ENCODE measurements at regions not wholly inside any gene's neighbourhood (a gene's known extent, or its start where the extent isn't known, plus 50 kb on each side); places are given as distances from the start of the nearest gene placed in this dataset.

- no peak for DNase-seq (ENCODE audit: low spot score in 2 of 2)
- H3K27me3 ChIP-seq: no peaks in the 10 kb centered on the region
- 86 to 90% methylated on average over 13 of the region's 13 CpGs for WGBS, 2 donors
- H3K4me3 ChIP-seq: no peak overlapping the region
- no peaks in the 10 kb centered on the region for H3K4me1 ChIP-seq
- H3K27ac ChIP-seq: no peak overlapping the region
- H3K36me3 ChIP-seq: no peaks in the 10 kb centered on the region
- H3K9me3 ChIP-seq: no peaks in the 10 kb centered on the region
- TF ChIP-seq CTCF (IDR thresholded peaks at IDR 0.05) (no peak), POLR2A (IDR thresholded peaks at IDR 0.05) (no peak), EP300 (IDR thresholded peaks at IDR 0.05) (no peak)
Observed at GRCh38 chr6:163641706-163642105, 227.2 kb downstream of the QKI start.

GRCh38 chr6:163640641-163641040, 226.1 kb downstream of the QKI start:
- no peaks in the 10 kb centered on the region for H3K36me3 ChIP-seq
- no peak for TF ChIP-seq CTCF (IDR thresholded peaks at IDR 0.05)
- no peak for TF ChIP-seq POLR2A (IDR thresholded peaks at IDR 0.05)
- no peak for TF ChIP-seq EP300 (IDR thresholded peaks at IDR 0.05)
- no peak overlapping the region for H3K27ac ChIP-seq
- H3K4me3 ChIP-seq: no peak overlapping the region
- no peaks in the 10 kb centered on the region for H3K4me1 ChIP-seq
- no peak for DNase-seq (ENCODE audit: low spot score in 2 of 2)
- 94 to 96% methylated on average over 20 to 21 of the region's 21 CpGs for WGBS, 2 donors
- no peaks in the 10 kb centered on the region for H3K9me3 ChIP-seq
- H3K27me3 ChIP-seq: no peaks in the 10 kb centered on the region

GRCh38 chr6:163637524-163637923, 223.0 kb downstream of the QKI start:
- DNase-seq (ENCODE audit: low spot score in 2 of 2): no peak
- H3K4me3 ChIP-seq: no peak overlapping the region
- no peaks in the 10 kb centered on the region for H3K27me3 ChIP-seq
- no peaks in the 10 kb centered on the region for H3K9me3 ChIP-seq
- WGBS, 2 donors: 63 to 72% methylated on average over 3 of the region's 3 CpGs
- no peaks in the 10 kb centered on the region for H3K36me3 ChIP-seq
- no peak overlapping the region for H3K27ac ChIP-seq
- H3K4me1 ChIP-seq: no peaks in the 10 kb centered on the region
- no peak for TF ChIP-seq EP300 (IDR thresholded peaks at IDR 0.05)
- TF ChIP-seq CTCF (IDR thresholded peaks at IDR 0.05): no peak
- TF ChIP-seq POLR2A (IDR thresholded peaks at IDR 0.05): no peak

GRCh38 chr6:163635731-163636364, 221.3 kb downstream of the QKI start:
- TF ChIP-seq EP300 (IDR thresholded peaks at IDR 0.05) (no peak), CTCF (IDR thresholded peaks at IDR 0.05) (no peak), POLR2A (IDR thresholded peaks at IDR 0.05) (no peak)
- Histone ChIP-seq H3K4me1 (peaks cover 0 to 1% (median 0%) of the 10 kb centered on the region in 4 donors), H3K36me3 (no peaks in the 10 kb centered on the region), H3K9me3 (no peaks in the 10 kb centered on the region), H3K27ac (no peak overlapping the region), H3K4me3 (no peak overlapping the region), H3K27me3 (peaks cover 0 to 13% of the 10 kb centered on the region in 2 donors)
- no peak for DNase-seq (ENCODE audit: low spot score in 2 of 2)
- WGBS, 2 donors: 58 to 66% methylated on average over 22 of the region's 22 CpGs

GRCh38 chr6:163635315-163635714, 220.8 kb downstream of the QKI start:
- Histone ChIP-seq H3K9me3 (peaks cover 0 to 4% (median 0%) of the 10 kb centered on the region in 4 donors), H3K4me1 (peaks cover 0 to 6% (median 0%) of the 10 kb centered on the region in 4 donors), H3K36me3 (no peaks in the 10 kb centered on the region), H3K4me3 (no peak overlapping the region), H3K27me3 (peaks cover 0 to 17% of the 10 kb centered on the region in 2 donors), H3K27ac (no peak overlapping the region)
- no peak for TF ChIP-seq CTCF (IDR thresholded peaks at IDR 0.05)
- no peak for TF ChIP-seq EP300 (IDR thresholded peaks at IDR 0.05)
- TF ChIP-seq POLR2A (IDR thresholded peaks at IDR 0.05): no peak
- no peak for DNase-seq (ENCODE audit: low spot score in 2 of 2)
- WGBS, 2 donors: 93 to 96% methylated on average over 6 of the region's 6 CpGs

Measured in tibial nerve (tissue), 4 donors.